Kidney epithelial cell (primary cell): ENCODE measurements at regions not wholly inside any gene's neighbourhood (a gene's known extent, or its start where the extent isn't known, plus 50 kb on each side); places are given as distances from the start of the nearest gene placed in this dataset.

Experiments
- DNase-seq: peaks from one replicate; pipeline ENCODE4 v3.0.0-alpha.2; 2010; ENCODE audit warnings: low read depth
- H3K27me3 ChIP-seq: 2 replicates; pipeline ENCODE4 v1.6.0; 2011; ENCODE audit warnings: low read length; ENCODE audit not compliant: control insufficient read depth, insufficient read depth
- H3K36me3 ChIP-seq: 2 replicates; pipeline ENCODE4 v1.5.1; 2011; ENCODE audit warnings: low read length; ENCODE audit not compliant: control insufficient read depth, insufficient read depth
- H3K4me3 ChIP-seq: 2 replicates; pipeline ENCODE4 v1.5.1; 2011; ENCODE audit warnings: low read depth, mild to moderate bottlenecking, control low read depth, low read length
- CTCF ChIP-seq: IDR thresholded peaks from 2 replicates; pipeline ENCODE4 v1.5.1; 2011; ENCODE audit warnings: mild to moderate bottlenecking, moderate library complexity, low read length, control low read depth, inconsistent platforms; ENCODE audit not compliant: insufficient read depth, poor library complexity, severe bottlenecking

GRCh38 chr6:169978615-169979161 lies 227.3 kb downstream of the ERMARD start:
- no peak for DNase-seq
- peaks cover 6% of the 10 kb centered on the region for H3K27me3 ChIP-seq
- H3K4me3 ChIP-seq, result no peak overlapping the region
- TF ChIP-seq CTCF, result no peak
- H3K36me3 ChIP-seq, result no peaks in the 10 kb centered on the region

GRCh38 chr6:169977434-169978265 lies 226.2 kb downstream of the ERMARD start:
- TF ChIP-seq CTCF, result no peak
- no peak for DNase-seq
- Histone ChIP-seq H3K36me3 (no peaks in the 10 kb centered on the region), H3K27me3 (peaks cover 6% of the 10 kb centered on the region), H3K4me3 (no peak overlapping the region)

- H3K36me3 ChIP-seq, result no peaks in the 10 kb centered on the region
- DNase-seq, result no peak
- no peak overlapping the region for H3K4me3 ChIP-seq
- TF ChIP-seq CTCF, result no peak
- peaks cover 6% of the 10 kb centered on the region for H3K27me3 ChIP-seq
Measured at GRCh38 chr6:169976301-169977081, 225.1 kb downstream of the ERMARD start.

GRCh38 chr6:169975701-169976100 lies 224.3 kb downstream of the ERMARD start:
- peaks cover 6% of the 10 kb centered on the region for H3K27me3 ChIP-seq
- H3K36me3 ChIP-seq, result no peaks in the 10 kb centered on the region
- no peak for DNase-seq
- TF ChIP-seq CTCF, result no peak
- no peak overlapping the region for H3K4me3 ChIP-seq

GRCh38 chr6:169975286-169975685 lies 223.9 kb downstream of the ERMARD start:
- Histone ChIP-seq H3K4me3 (no peak overlapping the region), H3K36me3 (no peaks in the 10 kb centered on the region), H3K27me3 (peaks cover 9% of the 10 kb centered on the region)
- DNase-seq, result no peak
- TF ChIP-seq CTCF, result no peak
